ENCODE measurements at regions not wholly inside any gene's neighbourhood (a gene's known extent, or its start where the extent isn't known, plus 50 kb on each side); places are given as distances from the start of the nearest gene placed in this dataset.

DNA sequence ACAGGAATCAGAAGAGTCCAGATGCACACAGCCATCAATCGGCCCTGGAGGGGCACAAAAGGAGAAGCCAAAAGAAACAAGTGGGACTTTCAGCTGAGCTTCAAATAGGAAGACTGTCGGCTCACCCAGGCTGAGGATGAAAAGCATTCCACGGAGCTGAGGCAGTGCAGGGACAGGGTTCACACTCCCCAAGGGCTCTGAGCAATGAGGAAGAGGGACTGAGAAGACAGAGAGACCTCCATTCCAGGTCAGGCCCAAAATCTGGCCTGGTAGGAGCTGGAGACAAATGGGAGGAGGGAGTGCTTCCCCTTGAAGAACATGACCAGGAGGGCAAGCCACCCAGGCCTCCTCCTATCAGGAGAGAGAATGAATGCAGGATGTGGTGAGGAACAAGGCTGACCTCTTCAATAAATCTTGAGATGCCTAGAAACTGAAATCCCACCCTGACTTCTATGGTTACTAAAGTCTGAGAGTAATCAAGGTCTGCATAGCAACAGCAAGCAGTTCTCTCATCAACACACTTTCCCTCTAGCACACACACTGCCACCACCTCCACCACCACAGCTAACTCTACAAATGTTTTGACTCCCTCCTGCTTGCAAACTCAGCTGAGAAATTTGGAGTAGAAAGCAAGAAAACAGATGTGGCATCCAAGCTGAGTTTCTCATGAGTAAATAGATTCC is 434.4 kb downstream of the TNS1 start:
- Histone ChIP-seq H3K27ac (no peak overlapping the region), H3K27me3 (no peaks in the 10 kb centered on the region), H3K4me1 (ENCODE audit: low read depth) (no peaks in the 10 kb centered on the region), H3K9me3 (ENCODE audit: low read depth) (no peaks in the 10 kb centered on the region), H3K36me3 (no peaks in the 10 kb centered on the region), H3K4me3 (no peak overlapping the region)
- no peak for DNase-seq (ENCODE audit: low read depth in 1 of 2, low spot score in 1 of 2)
- TF ChIP-seq, protein P1, sequence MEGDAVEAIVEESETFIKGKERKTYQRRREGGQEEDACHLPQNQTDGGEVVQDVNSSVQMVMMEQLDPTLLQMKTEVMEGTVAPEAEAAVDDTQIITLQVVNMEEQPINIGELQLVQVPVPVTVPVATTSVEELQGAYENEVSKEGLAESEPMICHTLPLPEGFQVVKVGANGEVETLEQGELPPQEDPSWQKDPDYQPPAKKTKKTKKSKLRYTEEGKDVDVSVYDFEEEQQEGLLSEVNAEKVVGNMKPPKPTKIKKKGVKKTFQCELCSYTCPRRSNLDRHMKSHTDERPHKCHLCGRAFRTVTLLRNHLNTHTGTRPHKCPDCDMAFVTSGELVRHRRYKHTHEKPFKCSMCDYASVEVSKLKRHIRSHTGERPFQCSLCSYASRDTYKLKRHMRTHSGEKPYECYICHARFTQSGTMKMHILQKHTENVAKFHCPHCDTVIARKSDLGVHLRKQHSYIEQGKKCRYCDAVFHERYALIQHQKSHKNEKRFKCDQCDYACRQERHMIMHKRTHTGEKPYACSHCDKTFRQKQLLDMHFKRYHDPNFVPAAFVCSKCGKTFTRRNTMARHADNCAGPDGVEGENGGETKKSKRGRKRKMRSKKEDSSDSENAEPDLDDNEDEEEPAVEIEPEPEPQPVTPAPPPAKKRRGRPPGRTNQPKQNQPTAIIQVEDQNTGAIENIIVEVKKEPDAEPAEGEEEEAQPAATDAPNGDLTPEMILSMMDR (IDR thresholded peaks at IDR 0.05; ENCODE audit: low read depth, low read length) = no peak

DNA sequence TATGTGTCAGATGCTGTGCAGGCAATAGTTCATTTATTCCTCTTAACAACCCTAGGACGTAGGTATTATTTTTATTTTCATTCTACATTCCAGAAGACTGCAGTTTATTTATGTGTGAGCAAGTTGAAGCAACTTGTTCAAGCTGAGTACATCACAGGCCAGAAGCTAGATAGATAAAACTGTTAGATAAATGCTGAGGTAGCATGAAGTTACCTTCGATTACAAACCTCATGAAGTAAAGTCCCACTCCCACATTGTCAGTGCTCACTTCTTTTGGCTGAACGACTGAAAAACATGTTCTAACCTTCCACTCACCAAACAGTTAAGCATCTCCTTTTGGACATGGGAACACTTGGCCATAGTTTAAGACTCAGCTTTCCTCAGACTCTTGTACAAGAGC is 439.2 kb downstream of the TNS1 start:
- TF ChIP-seq, protein P1 (IDR thresholded peaks at IDR 0.05; ENCODE audit: low read depth, low read length) = no peak
- Histone ChIP-seq H3K27ac (no peak overlapping the region), H3K4me1 (ENCODE audit: low read depth) (no peaks in the 10 kb centered on the region), H3K27me3 (no peaks in the 10 kb centered on the region), H3K4me3 (no peak overlapping the region), H3K9me3 (ENCODE audit: low read depth) (no peaks in the 10 kb centered on the region), H3K36me3 (no peaks in the 10 kb centered on the region)
- DNase-seq (ENCODE audit: low read depth in 1 of 2, low spot score in 1 of 2) = no peak

GRCh38 chr2:217562871-217563480 is 439.8 kb downstream of the TNS1 start:
- H3K27ac ChIP-seq = peak overlapping the region; percentile 17
- TF ChIP-seq, protein P1 (IDR thresholded peaks at IDR 0.05; ENCODE audit: low read depth, low read length) = no peak
- H3K36me3 ChIP-seq = no peaks in the 10 kb centered on the region
- H3K27me3 ChIP-seq = no peaks in the 10 kb centered on the region
- H3K9me3 ChIP-seq (ENCODE audit: low read depth) = no peaks in the 10 kb centered on the region
- no peaks in the 10 kb centered on the region for H3K4me1 ChIP-seq (ENCODE audit: low read depth)
- H3K4me3 ChIP-seq = no peak overlapping the region
- DNase-seq (ENCODE audit: low read depth in 1 of 2, low spot score in 1 of 2) = no peak

GRCh38 chr2:217559084-217559483 is 443.7 kb downstream of the TNS1 start:
- no peak for DNase-seq (ENCODE audit: low read depth in 1 of 2, low spot score in 1 of 2)
- no peak overlapping the region for H3K4me3 ChIP-seq
- TF ChIP-seq, protein P1 (IDR thresholded peaks at IDR 0.05; ENCODE audit: low read depth, low read length) = no peak
- H3K4me1 ChIP-seq (ENCODE audit: low read depth) = peaks cover 3% of the 10 kb centered on the region
- H3K27me3 ChIP-seq = no peaks in the 10 kb centered on the region
- H3K27ac ChIP-seq = no peak overlapping the region
- no peaks in the 10 kb centered on the region for H3K36me3 ChIP-seq
- no peaks in the 10 kb centered on the region for H3K9me3 ChIP-seq (ENCODE audit: low read depth)

GRCh38 chr2:217555081-217555876 is 447.5 kb downstream of the TNS1 start:
- H3K27me3 ChIP-seq = no peaks in the 10 kb centered on the region
- H3K4me3 ChIP-seq = no peak overlapping the region
- no peak overlapping the region for H3K27ac ChIP-seq
- DNase-seq (ENCODE audit: low read depth in 1 of 2, low spot score in 1 of 2) = no peak
- TF ChIP-seq, protein P1 (IDR thresholded peaks at IDR 0.05; ENCODE audit: low read depth, low read length) = no peak
- H3K4me1 ChIP-seq (ENCODE audit: low read depth) = peaks cover 11% of the 10 kb centered on the region
- H3K9me3 ChIP-seq (ENCODE audit: low read depth) = no peaks in the 10 kb centered on the region
- no peaks in the 10 kb centered on the region for H3K36me3 ChIP-seq
